H1 (cell line): ENCODE measurements at regions not wholly inside any gene's neighbourhood (a gene's known extent, or its start where the extent isn't known, plus 50 kb on each side); places are given as distances from the start of the nearest gene placed in this dataset.

Experiments
- CTCF ChIA-PET: fragments of 300-600 bp; sonication (Branson Sonifier 250); formaldehyde crosslinking; loops from one replicate; lab custom pipeline; 2021; ENCODE audit not compliant: partially characterized antibody; lab: Charles Lee
- POLR2A ChIA-PET: fragments of 300-600 bp; sonication (Branson Sonifier 250); formaldehyde crosslinking; loops from one replicate; lab custom pipeline; 2021; ENCODE audit warnings: inconsistent platforms; ENCODE audit not compliant: partially characterized antibody; lab: Charles Lee
- DNase-seq, 2 experiments: peaks; one replicate each; pipeline versions ENCODE4 v3.0.0 to v3.0.0-alpha.2; 2010 to 2022; ENCODE audit warnings: low spot score in 2 of 2, low read depth in 1 of 2, mixed read lengths in 1 of 2
- FAIRE-seq: peaks from 2 replicates; lab custom pipeline; 2011; peaks lifted over from hg19 to GRCh38; lab: Jason Lieb, UNC
- H2AFZ ChIP-seq: 2 replicates; pipeline ENCODE4 v1.8.1; 2012; ENCODE audit warnings: low read length, inconsistent platforms
- H2AK5ac ChIP-seq: 2 replicates; pipeline ENCODE4 v1.6.1; 2013; ENCODE audit warnings: low read depth, low read length
- H2BK120ac ChIP-seq: replicated peaks from 2 replicates; pipeline ENCODE3; 2013; ENCODE audit warnings: low read depth, low read length, inconsistent platforms
- H2BK12ac ChIP-seq: 2 replicates; pipeline ENCODE4 v1.6.1; 2013; ENCODE audit warnings: low read depth, low read length
- H2BK15ac ChIP-seq: 2 replicates; pipeline ENCODE4 v1.6.1; 2013; ENCODE audit warnings: low read length
- H2BK20ac ChIP-seq: 2 replicates; pipeline ENCODE4 v1.6.1; 2013; ENCODE audit warnings: low read length
- H2BK5ac ChIP-seq: 2 replicates; pipeline ENCODE4 v1.6.1; 2013; ENCODE audit warnings: low read depth, low read length
- H3K14ac ChIP-seq: 2 replicates; pipeline ENCODE4 v1.6.1; 2013; ENCODE audit warnings: inconsistent platforms; ENCODE audit not compliant: insufficient read length
- H3K18ac ChIP-seq: 2 replicates; pipeline ENCODE4 v1.6.1; 2013; ENCODE audit warnings: low read length; ENCODE audit errors: extremely low read depth
- H3K23ac ChIP-seq: 2 replicates; pipeline ENCODE4 v1.6.1; 2013; ENCODE audit warnings: inconsistent platforms; ENCODE audit not compliant: insufficient read length
- H3K23me2 ChIP-seq: 2 replicates; pipeline ENCODE4 v1.6.1; 2013; ENCODE audit warnings: low read depth, low read length
- H3K27ac ChIP-seq: 2 replicates; pipeline ENCODE4 v1.6.1; 2011; ENCODE audit warnings: low read depth, low read length, inconsistent platforms
- H3K27me3 ChIP-seq, 4 experiments: replicated peaks in 1 of 4; 1 replicate in 1 of 4; 2 replicates in 3 of 4; pipeline versions ENCODE4 v1.6.1 to v1.8.1; 2011 to 2013; ENCODE audit warnings: low read length in 3 of 4, mild to moderate bottlenecking in 3 of 4, inconsistent platforms in 2 of 4, mixed read lengths in 2 of 4, moderate library complexity in 1 of 4; ENCODE audit not compliant: control insufficient read depth in 3 of 4, insufficient read depth in 3 of 4; ENCODE audit errors: extremely low read depth in 1 of 4
- H3K36me3 ChIP-seq, 4 experiments: 2 replicates each; pipeline versions ENCODE4 v1.6.1 to v1.8.1; 2011 to 2013; ENCODE audit warnings: mild to moderate bottlenecking in 4 of 4, low read length in 3 of 4, moderate library complexity in 2 of 4, control low read depth in 1 of 4, inconsistent platforms in 1 of 4; ENCODE audit not compliant: insufficient read depth in 4 of 4, control insufficient read depth in 2 of 4
- H3K4ac ChIP-seq: replicated peaks from 2 replicates; pipeline ENCODE3; 2013; ENCODE audit warnings: low read length, low read depth, mixed read lengths, inconsistent platforms; ENCODE audit not compliant: insufficient read length
- H3K4me1 ChIP-seq, 4 experiments: replicated peaks in 1 of 4; 1 replicate in 1 of 4; 2 replicates in 3 of 4; pipeline versions ENCODE4 v1.6.1 to v1.8.1; 2011 to 2013; ENCODE audit warnings: low read length in 3 of 4, inconsistent platforms in 2 of 4, mixed read lengths in 1 of 4; ENCODE audit not compliant: insufficient read depth in 4 of 4, control insufficient read depth in 3 of 4
- H3K4me2 ChIP-seq, 2 experiments: 2 replicates each; pipeline versions ENCODE4 v1.6.1 to v1.8.1; 2011 to 2013; ENCODE audit warnings: low read depth in 2 of 2, low read length in 2 of 2, control low read depth in 1 of 2, inconsistent platforms in 1 of 2, mild to moderate bottlenecking in 1 of 2; ENCODE audit not compliant: insufficient read depth in 1 of 2
- H3K4me3 ChIP-seq, 4 experiments: fragments of 200-600, 300-600 bp in 1 of 4; sonication (generic), shearing (Covaris generic), sonication (Bioruptor Twin) in 1 of 4; 2 replicates each; pipeline versions ENCODE4 v1.5.1 to v1.8.1; 2011 to 2016; ENCODE audit warnings: low read length in 4 of 4, low read depth in 3 of 4, control low read depth in 2 of 4, inconsistent platforms in 2 of 4, mild to moderate bottlenecking in 2 of 4, mixed read lengths in 1 of 4, moderate library complexity in 1 of 4; ENCODE audit not compliant: insufficient read depth in 2 of 4; ENCODE audit errors: extremely low read depth in 1 of 4
- H3K56ac ChIP-seq: replicated peaks from 2 replicates; pipeline ENCODE3; 2013; ENCODE audit warnings: low read depth, mild to moderate bottlenecking, mixed read lengths, low read length, inconsistent platforms; ENCODE audit not compliant: insufficient read length
- H3K79me1 ChIP-seq: 2 replicates; pipeline ENCODE4 v1.6.1; 2013; ENCODE audit warnings: low read depth, low read length, control low read depth
- H3K79me2 ChIP-seq, 2 experiments: 2 replicates each; pipeline versions ENCODE4 v1.6.1 to v1.8.1; 2012 to 2013; ENCODE audit warnings: low read length in 2 of 2, mild to moderate bottlenecking in 2 of 2, inconsistent platforms in 1 of 2; ENCODE audit not compliant: insufficient read depth in 2 of 2, control insufficient read depth in 1 of 2
- H3K9ac ChIP-seq, 4 experiments: replicated peaks in 1 of 4; 1 replicate in 1 of 4; 2 replicates in 3 of 4; pipeline versions ENCODE4 v1.6.1 to v1.8.1; 2011 to 2013; ENCODE audit warnings: low read depth in 3 of 4, low read length in 3 of 4, control low read depth in 2 of 4, mild to moderate bottlenecking in 2 of 4, moderate library complexity in 2 of 4, inconsistent platforms in 1 of 4; ENCODE audit errors: extremely low read depth in 1 of 4
- H3K9me3 ChIP-seq, 2 experiments: 2 replicates each; pipeline versions ENCODE4 v1.6.1 to v1.8.1; 2012 to 2013; ENCODE audit warnings: mild to moderate bottlenecking in 2 of 2, moderate library complexity in 2 of 2, control low read depth in 1 of 2, inconsistent platforms in 1 of 2, low read depth in 1 of 2, low read length in 1 of 2, mixed read lengths in 1 of 2; ENCODE audit not compliant: insufficient read depth in 2 of 2
- H4K20me1 ChIP-seq, 2 experiments: replicated peaks in 1 of 2; 2 replicates each; pipeline versions ENCODE3 to v1.8.1; 2011 to 2013; ENCODE audit warnings: inconsistent platforms in 2 of 2, low read length in 2 of 2, mild to moderate bottlenecking in 1 of 2; ENCODE audit not compliant: insufficient read depth in 2 of 2, control insufficient read depth in 1 of 2
- H4K5ac ChIP-seq: 2 replicates; pipeline ENCODE4 v1.6.1; 2013; ENCODE audit warnings: low read length, low read depth, mixed read lengths, inconsistent platforms; ENCODE audit not compliant: insufficient read length
- H4K8ac ChIP-seq: 2 replicates; pipeline ENCODE4 v1.8.0; 2013; ENCODE audit warnings: mild to moderate bottlenecking, moderate library complexity, low read length, inconsistent platforms; ENCODE audit not compliant: insufficient read depth; ENCODE audit errors: extremely low read depth
- H4K91ac ChIP-seq: replicated peaks from 2 replicates; pipeline ENCODE3; 2013; ENCODE audit warnings: low read length, mixed read lengths, inconsistent platforms; ENCODE audit not compliant: insufficient read length
- CHD2 ChIP-seq: IDR thresholded peaks from 2 replicates; pipeline ENCODE4 v1.6.1; 2012; ENCODE audit warnings: low read length, improper control_type of control experiment
- CREB1 ChIP-seq: IDR thresholded peaks from 2 replicates; pipeline ENCODE4 v1.6.1; 2012; ENCODE audit warnings: inconsistent platforms
- CTBP2 ChIP-seq: IDR thresholded peaks from 2 replicates; pipeline ENCODE4 v1.7.0; 2011; ENCODE audit warnings: borderline replicate concordance, mild to moderate bottlenecking, moderate library complexity, mixed read lengths, low read length; ENCODE audit not compliant: insufficient read depth, insufficient read length
- JUN ChIP-seq: IDR thresholded peaks from 2 replicates; pipeline ENCODE4 v1.6.1; 2011; ENCODE audit warnings: low read depth, mild to moderate bottlenecking, improper control_type of control experiment, low read length
- KDM1A ChIP-seq: fragments of 200-600, 300-600 bp; sonication (generic); IDR thresholded peaks from 2 replicates; pipeline ENCODE4 v1.7.1; 2016; ENCODE audit warnings: mild to moderate bottlenecking, low read length, borderline replicate concordance
- RFX5 ChIP-seq: IDR thresholded peaks from 2 replicates; pipeline ENCODE4 v1.6.1; 2011; ENCODE audit warnings: low read depth, low read length, improper control_type of control experiment, borderline replicate concordance
- WGBS, 2 experiments: shearing (Covaris generic) in 1 of 2; methylation state at CpG; one replicate each; pipeline versions ENCODE4 v1.1.6 to v1.1.7; 2013 to 2015; ENCODE audit warnings: low lambda C conversion rate in 2 of 2, mixed read lengths in 2 of 2, inconsistent platforms in 1 of 2, low coverage in 1 of 2, missing lambda C conversion rate in 1 of 2; ENCODE audit not compliant: insufficient replicate concordance in 2 of 2, insufficient coverage in 1 of 2, insufficient read length in 1 of 2; ENCODE audit errors: extremely low coverage in 1 of 2, missing lambda C conversion rate in 1 of 2; 5-methylcytosine and 5-hydroxymethylcytosine counted together
- TF ChIP-seq, protein P1 (sequence below): IDR thresholded peaks from 2 replicates; pipeline ENCODE4 v1.6.1; 2012; ENCODE audit warnings: low read length, inconsistent platforms

DNA sequence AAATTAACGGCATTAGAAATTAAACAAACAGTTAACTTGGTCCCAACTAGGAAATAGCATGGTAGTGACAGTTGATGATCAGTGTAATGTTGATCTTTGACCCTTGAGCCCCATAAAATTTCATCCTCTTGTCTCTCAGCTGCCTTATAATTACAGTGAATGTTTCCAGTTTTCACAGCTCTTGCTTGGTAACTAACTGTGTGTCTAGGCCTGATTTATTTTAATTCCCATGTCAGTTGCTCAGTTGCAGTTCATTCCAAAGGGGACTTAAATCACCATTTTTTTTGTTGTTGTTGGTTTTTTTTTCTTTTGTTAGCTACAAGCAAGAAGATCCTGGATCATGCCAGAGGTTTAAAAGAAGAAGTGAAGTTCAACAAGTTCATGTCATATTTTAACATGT is 1883.7 kb upstream of the FLRT2 start:
- no peak overlapping the region for H3K18ac ChIP-seq
- H3K4me2 ChIP-seq = no peak overlapping the region
- H3K9ac ChIP-seq = no peak overlapping the region
- no peak overlapping the region for H2BK20ac ChIP-seq
- DNase-seq (no peak), FAIRE-seq (no peak)
- H4K91ac ChIP-seq = no peak overlapping the region
- H3K4me3 ChIP-seq = no peak overlapping the region
- H3K79me2 ChIP-seq = no peaks in the 10 kb centered on the region
- H3K56ac ChIP-seq = no peak overlapping the region
- 88% methylated on average over 1 of the region's 1 CpG; no CpG with 5 or more reads in 1 of the 2 experiments for WGBS, 2 experiments
- no peaks in the 10 kb centered on the region for H3K36me3 ChIP-seq
- H3K9me3 ChIP-seq = no peaks in the 10 kb centered on the region
- ChIA-PET CTCF (interaction anchor here (0.7 kb wide), 1 partner anchor 1286 kb away, joined by 3 read pairs; no protein-coding TSS in a partner anchor), POLR2A (no interaction called here)
- no peak overlapping the region for H3K23ac ChIP-seq
- H3K23me2 ChIP-seq = no peaks in the 10 kb centered on the region
- H2BK120ac ChIP-seq = no peak overlapping the region
- H2BK5ac ChIP-seq = no peak overlapping the region
- H4K8ac ChIP-seq = no peak overlapping the region
- H2AK5ac ChIP-seq = no peak overlapping the region
- no peaks in the 10 kb centered on the region for H3K4me1 ChIP-seq
- H3K79me1 ChIP-seq = no peaks in the 10 kb centered on the region
- no peak overlapping the region for H3K14ac ChIP-seq
- no peak overlapping the region for H2BK12ac ChIP-seq
- H3K27ac ChIP-seq = no peak overlapping the region
- no peak overlapping the region for H4K5ac ChIP-seq
- no peaks in the 10 kb centered on the region for H4K20me1 ChIP-seq
- H2AFZ ChIP-seq = no peak overlapping the region
- no peak overlapping the region for H2BK15ac ChIP-seq
- H3K4ac ChIP-seq = no peak overlapping the region
- no peaks in the 10 kb centered on the region for H3K27me3 ChIP-seq
- TF ChIP-seq JUN (no peak), CREB1 (no peak), CHD2 (no peak), KDM1A (no peak), CTBP2 (no peak), RFX5 (no peak)
- TF ChIP-seq, protein P1, sequence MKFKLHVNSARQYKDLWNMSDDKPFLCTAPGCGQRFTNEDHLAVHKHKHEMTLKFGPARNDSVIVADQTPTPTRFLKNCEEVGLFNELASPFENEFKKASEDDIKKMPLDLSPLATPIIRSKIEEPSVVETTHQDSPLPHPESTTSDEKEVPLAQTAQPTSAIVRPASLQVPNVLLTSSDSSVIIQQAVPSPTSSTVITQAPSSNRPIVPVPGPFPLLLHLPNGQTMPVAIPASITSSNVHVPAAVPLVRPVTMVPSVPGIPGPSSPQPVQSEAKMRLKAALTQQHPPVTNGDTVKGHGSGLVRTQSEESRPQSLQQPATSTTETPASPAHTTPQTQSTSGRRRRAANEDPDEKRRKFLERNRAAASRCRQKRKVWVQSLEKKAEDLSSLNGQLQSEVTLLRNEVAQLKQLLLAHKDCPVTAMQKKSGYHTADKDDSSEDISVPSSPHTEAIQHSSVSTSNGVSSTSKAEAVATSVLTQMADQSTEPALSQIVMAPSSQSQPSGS = no peak
